CD4-positive, alpha-beta T cell treated with Interleukin-6 for 4 hours (primary cell): ENCODE measurements at regions not wholly inside any gene's neighbourhood (a gene's known extent, or its start where the extent isn't known, plus 50 kb on each side); places are given as distances from the start of the nearest gene placed in this dataset.
"Not testable (repeated sequence)": the region's sequence is repeated elsewhere in the genome, so short reads cannot be mapped to it uniquely, and the experiment has no call there.

ENCODE experiments used
- DNase-seq: peaks from one replicate; pipeline ENCODE4 v3.0.0-alpha.2; 2020; ENCODE audit warnings: mixed read lengths

- DNase-seq, result no peak
Observed at GRCh38 chr10:21043044-21043443, 145.9 kb upstream of the NEBL start.

- DNase-seq, result no peak
Observed at GRCh38 chr10:21042536-21042935, 145.4 kb upstream of the NEBL start.

GRCh38 chr10:21041763-21042458 is 144.8 kb upstream of the NEBL start:
- DNase-seq, result no peak

GRCh38 chr10:21039721-21040120 is 142.6 kb upstream of the NEBL start:
- no peak for DNase-seq

GRCh38 chr10:21036757-21037156 is 139.6 kb upstream of the NEBL start:
- no peak for DNase-seq

- not testable (repeated sequence) for DNase-seq
Observed at GRCh38 chr10:21034770-21035169, 137.7 kb upstream of the NEBL start.

GRCh38 chr10:21034241-21034640 is 137.1 kb upstream of the NEBL start:
- no peak for DNase-seq

GRCh38 chr10:21032587-21033319 is 135.6 kb upstream of the NEBL start:
- DNase-seq, result no peak

GRCh38 chr10:21031232-21031795 is 134.2 kb upstream of the NEBL start:
- DNase-seq, result no peak

GRCh38 chr10:21030091-21030490 is 133.0 kb upstream of the NEBL start:
- no peak for DNase-seq

GRCh38 chr10:21022821-21023220 is 125.7 kb upstream of the NEBL start:
- no peak for DNase-seq

- no peak for DNase-seq
Observed at GRCh38 chr10:21021843-21022594, 124.9 kb upstream of the NEBL start.

- DNase-seq, result no peak
Observed at GRCh38 chr10:21021231-21021630, 124.1 kb upstream of the NEBL start.

- DNase-seq, result no peak
Observed at GRCh38 chr10:21020545-21020944, 123.4 kb upstream of the NEBL start.

GRCh38 chr10:21019436-21019835 is 122.3 kb upstream of the NEBL start:
- DNase-seq, result no peak

- DNase-seq, result no peak
Observed at GRCh38 chr10:21015851-21016250, 118.7 kb upstream of the NEBL start.

GRCh38 chr10:21014141-21014540 is 117.0 kb upstream of the NEBL start:
- no peak for DNase-seq

- DNase-seq, result no peak
Observed at GRCh38 chr10:21011433-21012018, 114.4 kb upstream of the NEBL start.

GRCh38 chr10:21010615-21011014 is 113.5 kb upstream of the NEBL start:
- DNase-seq, result no peak

- DNase-seq, result no peak
Observed at GRCh38 chr10:21003240-21003822, 106.2 kb upstream of the NEBL start.

GRCh38 chr10:21002091-21002878 is 105.2 kb upstream of the NEBL start:
- no peak for DNase-seq

- DNase-seq, result no peak
Observed at GRCh38 chr10:20999699-21000098, 102.6 kb upstream of the NEBL start.
